ENCODE measurements at regions not wholly inside any gene's neighbourhood (a gene's known extent, or its start where the extent isn't known, plus 50 kb on each side); places are given as distances from the start of the nearest gene placed in this dataset.

- TF ChIP-seq GLIS3 (CRISPR knock-in tag; IDR thresholded peaks at IDR 0.05): no peak
- no peak for TF ChIP-seq PPARA (CRISPR knock-in tag; IDR thresholded peaks at IDR 0.05; ENCODE audit: borderline replicate concordance)
- TF ChIP-seq PATZ1 (CRISPR knock-in tag; IDR thresholded peaks at IDR 0.05; ENCODE audit: borderline replicate concordance): no peak
- TF ChIP-seq TCF4 (CRISPR knock-in tag; IDR thresholded peaks at IDR 0.05; ENCODE audit: borderline replicate concordance): no peak
- no peak for TF ChIP-seq RARB (CRISPR knock-in tag; IDR thresholded peaks at IDR 0.05)
- TF ChIP-seq CREB5 (CRISPR knock-in tag; IDR thresholded peaks at IDR 0.05; ENCODE audit: low read depth): no peak
- no peak for TF ChIP-seq ZFP3 (CRISPR knock-in tag; IDR thresholded peaks at IDR 0.05)
- no peak for TF ChIP-seq ZNF8 (CRISPR knock-in tag; IDR thresholded peaks at IDR 0.05)
- no peak for TF ChIP-seq TOX (CRISPR knock-in tag; IDR thresholded peaks at IDR 0.05; ENCODE audit: borderline replicate concordance)
- no peak for TF ChIP-seq ESRRG (CRISPR knock-in tag; IDR thresholded peaks at IDR 0.05)
- no peak for TF ChIP-seq ZFP30 (CRISPR knock-in tag; IDR thresholded peaks at IDR 0.05)
- no peak for TF ChIP-seq CSDC2 (CRISPR knock-in tag; IDR thresholded peaks at IDR 0.05)
- ATAC-seq: no peak
Observed at GRCh38 chr2:58701688-58702301, 460.7 kb upstream of the FANCL start.

GRCh38 chr2:58700591-58700990 lies 459.5 kb upstream of the FANCL start:
- TF ChIP-seq CSDC2 (CRISPR knock-in tag; IDR thresholded peaks at IDR 0.05) (no peak), TSHZ2 (CRISPR knock-in tag; IDR thresholded peaks at IDR 0.05) (no peak), TCF4 (CRISPR knock-in tag; IDR thresholded peaks at IDR 0.05; ENCODE audit: borderline replicate concordance) (no peak), ZFP3 (CRISPR knock-in tag; IDR thresholded peaks at IDR 0.05) (no peak)

GRCh38 chr2:58699411-58699810 lies 458.3 kb upstream of the FANCL start:
- ATAC-seq: no peak
- TF ChIP-seq TSHZ2 (CRISPR knock-in tag; IDR thresholded peaks at IDR 0.05) (no peak), TCF4 (CRISPR knock-in tag; IDR thresholded peaks at IDR 0.05; ENCODE audit: borderline replicate concordance) (no peak), RARB (CRISPR knock-in tag; IDR thresholded peaks at IDR 0.05) (no peak), ARNTL (CRISPR knock-in tag; IDR thresholded peaks at IDR 0.05; ENCODE audit: borderline replicate concordance, low read depth) (no peak), CSDC2 (CRISPR knock-in tag; IDR thresholded peaks at IDR 0.05) (no peak), ZNF8 (CRISPR knock-in tag; IDR thresholded peaks at IDR 0.05) (no peak), ZFP30 (CRISPR knock-in tag; IDR thresholded peaks at IDR 0.05) (no peak), GLIS3 (CRISPR knock-in tag; IDR thresholded peaks at IDR 0.05) (no peak), ZFP3 (CRISPR knock-in tag; IDR thresholded peaks at IDR 0.05) (no peak), ZC3H10 (CRISPR knock-in tag; IDR thresholded peaks at IDR 0.05) (no peak), SNAI2 (CRISPR knock-in tag; IDR thresholded peaks at IDR 0.05) (no peak), ZNF70 (CRISPR knock-in tag; IDR thresholded peaks at IDR 0.05) (no peak), OSR1 (CRISPR knock-in tag; IDR thresholded peaks at IDR 0.05) (no peak), CSRNP3 (CRISPR knock-in tag; IDR thresholded peaks at IDR 0.05) (no peak)

More at GRCh38 chr2:58700591-58700990, 459.5 kb upstream of the FANCL start:
- no peak for ATAC-seq
